WERI-Rb-1 (cell line): ENCODE measurements at regions not wholly inside any gene's neighbourhood (a gene's known extent, or its start where the extent isn't known, plus 50 kb on each side); places are given as distances from the start of the nearest gene placed in this dataset.

Source experiments
- DNase-seq: peaks from one replicate; pipeline ENCODE4 v3.0.0-alpha.2; 2020
- H3K27ac ChIP-seq: fragments of 250-450 bp; sonication (Bioruptor Pico); 2 replicates; pipeline ENCODE4 v1.5.1; 2020; ENCODE audit warnings: mild to moderate bottlenecking, moderate library complexity
- H3K27me3 ChIP-seq: fragments of 250-450 bp; sonication (Bioruptor Pico); 2 replicates; pipeline ENCODE4 v1.5.1; 2021; ENCODE audit warnings: mild to moderate bottlenecking, low read depth, moderate library complexity; ENCODE audit not compliant: insufficient read depth, severe bottlenecking
- H3K36me3 ChIP-seq: fragments of 250-450 bp; sonication (Bioruptor Pico); 2 replicates; pipeline ENCODE4 v1.5.1; 2020; ENCODE audit warnings: mild to moderate bottlenecking, moderate library complexity
- H3K4me3 ChIP-seq: 2 replicates; pipeline ENCODE4 v1.5.1; 2011; ENCODE audit warnings: low read depth, mild to moderate bottlenecking, control low read depth, low read length
- H3K9me3 ChIP-seq: fragments of 250-450 bp; sonication (Bioruptor Pico); 2 replicates; pipeline ENCODE4 v1.5.1; 2021; ENCODE audit warnings: mild to moderate bottlenecking, moderate library complexity; ENCODE audit not compliant: severe bottlenecking
- CTCF ChIP-seq: IDR thresholded peaks from 2 replicates; pipeline ENCODE4 v1.5.1; 2011; ENCODE audit warnings: low read depth, mild to moderate bottlenecking, control low read depth, inconsistent platforms, low read length

- no peak for DNase-seq
- Histone ChIP-seq H3K27ac (no peak overlapping the region), H3K36me3 (no peaks in the 10 kb centered on the region), H3K9me3 (no peaks in the 10 kb centered on the region), H3K27me3 (no peaks in the 10 kb centered on the region), H3K4me3 (no peak overlapping the region)
- no peak for TF ChIP-seq CTCF
Observed at GRCh38 chr6:140993515-140993914, 1139.2 kb upstream of the GJE1 start.

GRCh38 chr6:140992678-140993077 is 1140.0 kb upstream of the GJE1 start:
- no peaks in the 10 kb centered on the region for H3K9me3 ChIP-seq
- no peaks in the 10 kb centered on the region for H3K27me3 ChIP-seq
- H3K27ac ChIP-seq: no peak overlapping the region
- DNase-seq: no peak
- TF ChIP-seq CTCF: no peak
- no peak overlapping the region for H3K4me3 ChIP-seq
- H3K36me3 ChIP-seq: no peaks in the 10 kb centered on the region

DNA sequence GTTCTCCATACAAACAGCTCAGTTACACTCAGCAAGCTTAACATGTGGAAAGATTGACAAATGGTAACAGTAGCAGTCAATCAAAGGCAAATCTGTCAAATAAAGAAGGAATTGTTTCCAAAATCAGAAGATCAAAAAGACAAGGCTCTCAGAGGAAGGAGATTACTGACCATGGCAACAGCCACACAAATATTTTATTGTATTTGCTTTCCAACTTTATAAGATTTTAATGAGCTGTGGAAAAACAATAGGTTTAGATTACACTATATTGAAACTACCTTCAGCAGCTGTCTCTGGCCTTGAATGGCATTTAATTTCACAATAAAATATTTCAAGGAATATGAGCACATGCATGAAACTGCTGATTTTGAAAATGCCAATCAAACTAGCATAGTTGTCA is 1143.9 kb upstream of the GJE1 start:
- H3K27me3 ChIP-seq: no peaks in the 10 kb centered on the region
- no peak overlapping the region for H3K4me3 ChIP-seq
- H3K9me3 ChIP-seq: no peaks in the 10 kb centered on the region
- no peaks in the 10 kb centered on the region for H3K36me3 ChIP-seq
- no peak overlapping the region for H3K27ac ChIP-seq
- DNase-seq: no peak
- TF ChIP-seq CTCF: no peak

- TF ChIP-seq CTCF: no peak
- Histone ChIP-seq H3K4me3 (no peak overlapping the region), H3K9me3 (no peaks in the 10 kb centered on the region), H3K27ac (no peak overlapping the region), H3K36me3 (no peaks in the 10 kb centered on the region), H3K27me3 (no peaks in the 10 kb centered on the region)
- no peak for DNase-seq
Observed at GRCh38 chr6:140987364-140988155, 1145.2 kb upstream of the GJE1 start.

DNA sequence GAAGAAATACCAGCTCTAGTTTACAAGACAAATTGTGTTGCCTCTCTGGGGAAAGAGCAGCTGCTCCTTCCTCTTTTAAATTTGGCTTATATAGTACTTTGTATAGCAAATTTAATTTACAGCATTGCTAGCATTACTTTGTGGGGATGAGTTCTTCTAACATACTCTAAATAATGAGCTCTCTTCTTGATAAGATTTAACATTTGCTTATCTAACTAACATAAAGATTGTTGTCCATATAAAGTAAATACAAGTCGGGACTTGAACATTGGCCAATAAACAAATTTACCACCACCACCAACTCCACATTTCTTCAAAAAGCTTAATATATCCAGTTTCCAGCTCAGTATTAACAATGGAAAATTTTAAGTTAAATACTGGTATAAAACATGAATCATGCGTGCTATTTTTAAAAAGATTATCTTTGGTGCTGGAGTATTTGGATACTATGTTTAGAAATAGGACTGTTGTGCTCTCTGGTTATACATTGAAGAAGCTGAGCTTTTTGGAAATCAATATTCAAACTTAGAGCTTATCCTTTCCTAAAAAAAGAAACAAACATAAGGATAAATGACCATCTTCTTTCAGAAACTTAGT is 1146.9 kb upstream of the GJE1 start:
- H3K4me3 ChIP-seq: no peak overlapping the region
- no peaks in the 10 kb centered on the region for H3K9me3 ChIP-seq
- TF ChIP-seq CTCF: no peak
- no peaks in the 10 kb centered on the region for H3K27me3 ChIP-seq
- DNase-seq: no peak
- H3K36me3 ChIP-seq: no peaks in the 10 kb centered on the region
- no peak overlapping the region for H3K27ac ChIP-seq
